Small intestine (tissue), 7 donors: ENCODE measurements at regions not wholly inside any gene's neighbourhood (a gene's known extent, or its start where the extent isn't known, plus 50 kb on each side); places are given as distances from the start of the nearest gene placed in this dataset.
A peak's percentile ranks its signal among the peaks of the same experiment; 100 is the strongest.

Experiments
- DNase-seq, 2 donors: peaks; one replicate each; pipeline versions ENCODE4 v3.0.0 to v3.0.0-alpha.2; 2013
- FAIRE-seq: peaks from 2 replicates; lab custom pipeline; 2012; peaks lifted over from hg19 to GRCh38; lab: Jason Lieb, UNC
- H3K27ac ChIP-seq, 3 donors: one replicate each; pipeline ENCODE4 v1.5.1; 2013; ENCODE audit warnings: low read length in 2 of 3, mild to moderate bottlenecking in 2 of 3, control low read depth in 1 of 3, inconsistent platforms in 1 of 3, low read depth in 1 of 3, moderate library complexity in 1 of 3
- H3K27me3 ChIP-seq, 3 donors: one replicate each; pipeline ENCODE4 v1.6.1; 2013; ENCODE audit warnings: low read length in 3 of 3, inconsistent platforms in 1 of 3; ENCODE audit not compliant: control insufficient read depth in 3 of 3, insufficient read depth in 3 of 3
- H3K36me3 ChIP-seq, 3 donors: one replicate each; pipeline ENCODE4 v1.6.1; 2013; ENCODE audit warnings: low read length in 3 of 3, inconsistent platforms in 1 of 3, low read depth in 1 of 3, mild to moderate bottlenecking in 1 of 3, moderate library complexity in 1 of 3; ENCODE audit not compliant: control insufficient read depth in 3 of 3, insufficient read depth in 2 of 3
- H3K4me1 ChIP-seq, 3 donors: one replicate each; pipeline ENCODE4 v1.6.1; 2013; ENCODE audit warnings: low read length in 2 of 3, inconsistent platforms in 1 of 3, low read depth in 1 of 3, mild to moderate bottlenecking in 1 of 3, moderate library complexity in 1 of 3; ENCODE audit not compliant: control insufficient read depth in 3 of 3, insufficient read depth in 2 of 3
- H3K4me3 ChIP-seq, 3 donors: one replicate each; pipeline ENCODE4 v1.5.1; 2013; ENCODE audit warnings: low read length in 3 of 3, control low read depth in 1 of 3, inconsistent platforms in 1 of 3, low read depth in 1 of 3, mild to moderate bottlenecking in 1 of 3, moderate library complexity in 1 of 3
- H3K9me3 ChIP-seq, 2 donors: one replicate each; pipeline ENCODE4 v1.6.1; 2013; ENCODE audit warnings: low read depth in 1 of 2, low read length in 1 of 2; ENCODE audit not compliant: control insufficient read depth in 2 of 2, insufficient read depth in 1 of 2
- WGBS, 3 donors: extraction: QIAGEN DNeasy Blood & Tissue Kit; methylation state at CpG; one replicate each; pipeline ENCODE4 v1.1.7; 2013; 5-methylcytosine and 5-hydroxymethylcytosine counted together
- donor health status: healthy with polysubstance abuse.
- donor health status: control.
- donor health status: control.
- donor health status: Bipolar disorder and iron deficiency.
- donor health status: healthy.

DNA sequence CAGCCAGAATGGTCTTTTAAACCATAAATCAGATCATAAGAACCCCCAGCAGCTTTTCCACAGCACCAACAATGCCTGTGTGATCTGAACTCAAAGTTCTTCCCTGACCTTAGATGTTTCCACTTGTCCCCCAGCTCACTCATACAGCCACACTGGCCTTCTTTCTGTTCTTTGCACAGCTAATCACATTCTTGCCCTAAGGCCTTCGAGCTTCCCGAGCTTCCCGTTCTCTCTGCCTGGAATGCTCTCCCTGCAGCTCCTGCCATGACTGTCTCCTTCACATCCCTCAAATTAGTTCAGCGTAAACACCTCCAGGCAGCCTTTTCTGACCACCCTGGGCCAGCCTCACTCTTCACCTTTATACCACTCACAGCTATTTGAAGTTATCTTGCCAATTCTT is 166.8 kb upstream of the NFE2L3 start:
- Histone ChIP-seq H3K4me1 (peaks cover 0 to 3% (median 0%) of the 10 kb centered on the region in 3 donors), H3K4me3 (no peak overlapping the region), H3K36me3 (no peaks in the 10 kb centered on the region), H3K9me3 (no peaks in the 10 kb centered on the region), H3K27ac (no peak overlapping the region), H3K27me3 (peaks cover 0 to 3% (median 0%) of the 10 kb centered on the region in 3 donors)
- WGBS, 3 donors: 81 to 85% (median 84%) methylated on average over 4 of the region's 4 CpGs
- DNase-seq (no peak), FAIRE-seq (no peak)

DNA sequence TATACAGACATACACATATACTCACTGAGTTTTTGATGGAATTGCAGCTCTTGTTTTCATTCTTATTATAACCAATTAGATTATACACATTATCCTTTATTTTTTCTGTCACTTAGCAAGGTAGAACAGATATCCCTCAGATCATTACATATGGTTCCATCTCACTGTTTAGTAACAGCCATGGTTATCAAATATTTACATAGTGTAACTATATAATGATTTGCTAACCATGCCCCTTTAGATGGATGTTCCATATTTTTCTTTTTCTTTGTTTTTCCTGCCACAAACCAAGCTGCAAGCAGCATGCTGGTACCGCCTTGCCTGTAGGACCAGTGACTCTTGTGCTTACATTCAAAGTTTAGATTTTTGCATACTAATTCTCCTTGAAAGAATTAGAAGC is 163.4 kb upstream of the NFE2L3 start:
- H3K4me1 ChIP-seq: peaks cover 0 to 3% (median 0%) of the 10 kb centered on the region in 3 donors
- no peaks in the 10 kb centered on the region for H3K27me3 ChIP-seq
- H3K27ac ChIP-seq: no peak overlapping the region
- no peak overlapping the region for H3K4me3 ChIP-seq
- H3K36me3 ChIP-seq: no peaks in the 10 kb centered on the region
- 39 to 73% (median 67%) methylated on average over 1 of the region's 1 CpG for WGBS, 3 donors
- no peaks in the 10 kb centered on the region for H3K9me3 ChIP-seq
- no peak for FAIRE-seq
- DNase-seq: no peak

DNA sequence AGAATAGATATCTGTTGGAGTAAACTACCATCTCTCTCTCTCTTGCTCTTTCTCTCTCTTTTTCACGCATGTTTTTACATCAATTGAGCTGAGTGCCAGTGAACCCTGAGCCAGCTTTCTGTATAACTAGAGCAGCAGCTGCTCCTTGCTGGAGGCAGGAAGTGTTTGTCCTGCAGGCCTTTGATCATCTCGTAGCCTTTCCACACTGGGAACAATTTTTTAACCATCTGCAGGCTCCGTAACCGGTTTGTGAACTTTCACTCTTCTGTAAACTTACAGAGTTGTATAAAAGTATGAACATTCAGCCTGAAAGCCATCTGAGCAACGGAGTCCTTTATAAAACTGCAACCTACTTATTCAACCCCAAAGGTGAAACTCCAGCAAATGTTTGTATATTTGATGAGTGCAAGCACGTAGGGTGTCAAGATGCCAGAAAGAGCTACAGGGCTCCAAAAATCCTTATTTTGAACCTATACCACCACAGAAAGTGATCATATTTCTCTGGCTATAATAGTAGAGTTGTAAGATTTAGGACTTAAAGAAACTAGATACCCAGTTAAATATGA is 162.8 kb upstream of the NFE2L3 start:
- H3K4me1 ChIP-seq: peaks cover 0 to 3% (median 0%) of the 10 kb centered on the region in 3 donors
- no peaks in the 10 kb centered on the region for H3K36me3 ChIP-seq
- peak; percentile 56 to 71 for DNase-seq
- H3K27ac ChIP-seq: no peak overlapping the region
- H3K9me3 ChIP-seq: no peaks in the 10 kb centered on the region
- 10 to 36% (median 26%) methylated on average over 6 of the region's 6 CpGs for WGBS, 3 donors
- no peak for FAIRE-seq
- no peak overlapping the region for H3K4me3 ChIP-seq
- no peaks in the 10 kb centered on the region for H3K27me3 ChIP-seq

DNA sequence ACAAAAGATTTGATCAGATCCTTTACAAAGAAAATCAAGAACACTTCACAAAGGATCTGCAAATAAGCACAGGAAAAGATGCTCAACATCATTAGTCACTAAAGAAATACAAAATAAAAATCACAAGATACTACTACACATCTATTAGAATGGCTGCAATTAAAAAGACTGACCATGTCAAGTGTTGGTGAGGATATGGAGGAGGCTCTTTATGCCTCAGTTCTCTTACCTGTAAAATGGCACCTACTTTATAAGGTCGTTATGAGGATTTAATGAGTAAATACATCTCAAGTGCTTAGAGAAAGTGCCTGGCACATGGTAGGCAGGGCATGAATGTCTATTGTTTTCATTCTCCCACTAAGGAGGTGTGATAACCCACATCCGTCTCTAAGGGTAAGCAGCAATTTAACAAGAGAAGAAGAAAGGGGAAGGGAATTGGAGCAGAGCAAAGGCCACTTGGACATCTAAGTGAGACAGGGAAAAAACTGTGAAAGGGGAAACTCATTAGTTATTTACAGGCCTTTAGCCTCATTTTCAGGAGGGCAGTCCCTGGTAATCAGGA is 157.5 kb upstream of the NFE2L3 start:
- H3K27ac ChIP-seq: peak overlapping the region in 1 of 3 donors; percentile 26
- no peak overlapping the region for H3K4me3 ChIP-seq
- H3K27me3 ChIP-seq: peaks cover 0 to 2% (median 0%) of the 10 kb centered on the region in 3 donors
- H3K36me3 ChIP-seq: no peaks in the 10 kb centered on the region
- no peaks in the 10 kb centered on the region for H3K9me3 ChIP-seq
- FAIRE-seq (no peak), DNase-seq (no peak)
- 32 to 67% (median 43%) methylated on average over 2 of the region's 2 CpGs for WGBS, 3 donors
- peaks cover 0 to 17% (median 3%) of the 10 kb centered on the region in 3 donors for H3K4me1 ChIP-seq

DNA sequence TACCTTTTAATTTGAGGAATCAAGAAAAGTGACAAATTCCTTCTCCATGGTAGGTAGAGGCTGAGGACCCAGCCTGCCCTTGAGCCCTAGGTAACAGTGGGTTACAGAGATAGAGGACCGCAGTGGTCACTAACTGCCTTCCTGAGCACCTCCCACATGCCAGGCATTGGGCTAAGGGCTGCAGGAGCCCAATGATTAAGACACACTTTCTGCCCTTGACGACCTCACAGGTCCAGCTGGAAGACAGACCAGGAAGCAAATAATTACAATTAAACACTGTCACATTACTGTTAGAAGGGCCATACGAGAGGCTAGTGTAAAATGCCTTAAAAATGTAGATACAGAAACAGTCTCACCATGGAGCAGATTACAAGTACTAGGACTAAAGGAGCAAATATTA is 156.8 kb upstream of the NFE2L3 start:
- 19 to 51% (median 28%) methylated on average over 3 of the region's 3 CpGs for WGBS, 3 donors
- H3K4me1 ChIP-seq: peaks cover 0 to 17% (median 3%) of the 10 kb centered on the region in 3 donors
- H3K27ac ChIP-seq: peak overlapping the region in 1 of 3 donors; percentile 26
- FAIRE-seq (no peak), DNase-seq (peak in 1 of 2 donors; percentile 34)
- H3K27me3 ChIP-seq: peaks cover 0 to 2% (median 0%) of the 10 kb centered on the region in 3 donors
- no peak overlapping the region for H3K4me3 ChIP-seq
- no peaks in the 10 kb centered on the region for H3K36me3 ChIP-seq
- no peaks in the 10 kb centered on the region for H3K9me3 ChIP-seq

DNA sequence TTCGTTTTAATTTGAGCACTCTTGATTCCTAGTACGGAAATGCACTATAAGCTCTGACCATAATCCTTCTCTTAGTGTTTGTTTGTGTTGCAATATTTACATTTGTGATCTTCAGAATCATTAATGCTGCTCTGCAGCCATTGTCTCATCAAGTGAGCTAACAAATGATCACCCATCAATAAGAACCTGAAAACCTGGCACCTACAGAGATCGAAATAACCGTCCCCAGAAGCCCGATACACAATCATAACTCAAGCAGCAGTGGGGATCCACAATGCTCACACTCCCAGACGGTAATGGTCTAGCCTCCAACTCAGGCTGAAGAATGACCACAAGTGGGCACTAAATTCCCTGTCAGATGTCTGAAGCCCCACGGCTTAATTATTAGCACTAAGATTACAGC is 156.0 kb upstream of the NFE2L3 start:
- FAIRE-seq (no peak), DNase-seq (peak; percentile 50 to 52)
- WGBS, 3 donors: 19 to 48% (median 37%) methylated on average over 7 of the region's 7 CpGs
- peaks cover 0 to 17% (median 3%) of the 10 kb centered on the region in 3 donors for H3K4me1 ChIP-seq
- H3K4me3 ChIP-seq: no peak overlapping the region
- H3K27ac ChIP-seq: peak overlapping the region in 1 of 3 donors; percentile 35
- H3K27me3 ChIP-seq: peaks cover 0 to 2% (median 0%) of the 10 kb centered on the region in 3 donors
- H3K36me3 ChIP-seq: no peaks in the 10 kb centered on the region
- no peaks in the 10 kb centered on the region for H3K9me3 ChIP-seq

DNA sequence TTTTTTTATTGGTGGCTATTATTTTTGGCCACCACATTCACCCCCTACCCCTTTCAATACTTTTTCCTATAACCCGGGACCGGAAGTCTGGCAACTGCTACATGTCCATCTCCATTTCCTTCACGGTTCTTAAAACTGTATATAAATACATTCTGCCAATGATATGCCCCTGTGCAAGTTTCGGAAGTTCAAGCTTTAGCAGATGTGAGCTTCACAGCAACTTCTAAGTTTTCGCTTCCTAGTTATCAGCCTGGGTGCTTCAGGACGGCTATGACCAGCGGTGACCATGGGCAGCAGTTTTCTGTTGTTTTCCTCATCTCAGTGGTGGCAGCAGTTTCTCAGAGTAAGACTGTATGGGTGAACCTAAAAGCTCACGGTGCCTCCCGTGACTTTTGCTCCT is 153.5 kb upstream of the NFE2L3 start:
- H3K4me3 ChIP-seq: no peak overlapping the region
- peaks cover 2 to 20% (median 3%) of the 10 kb centered on the region in 3 donors for H3K4me1 ChIP-seq
- no peaks in the 10 kb centered on the region for H3K36me3 ChIP-seq
- WGBS, 3 donors: 81 to 91% (median 85%) methylated on average over 9 of the region's 9 CpGs
- DNase-seq: no peak
- peaks cover 0 to 2% (median 0%) of the 10 kb centered on the region in 3 donors for H3K27me3 ChIP-seq
- no peak overlapping the region for H3K27ac ChIP-seq
- H3K9me3 ChIP-seq: no peaks in the 10 kb centered on the region
- FAIRE-seq: no peak

DNA sequence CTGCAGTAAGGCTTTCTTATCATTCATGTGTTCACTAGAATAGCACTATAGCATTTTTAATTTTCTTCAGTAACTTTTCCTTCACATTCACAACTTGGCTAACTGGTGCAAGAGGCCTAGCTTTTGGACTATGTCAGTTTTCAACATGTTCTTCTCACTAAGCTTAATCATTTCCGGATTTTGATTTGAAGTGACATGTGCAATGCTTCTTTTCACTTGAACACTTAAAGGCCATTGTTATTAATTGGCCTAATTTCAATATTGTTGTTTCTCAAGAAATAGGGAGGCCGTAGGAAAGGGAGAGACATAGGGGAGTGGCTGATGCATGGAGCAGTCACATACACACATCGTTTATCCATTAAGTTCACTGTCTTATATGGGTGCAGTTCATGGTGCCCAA is 151.2 kb upstream of the NFE2L3 start:
- Histone ChIP-seq H3K27me3 (no peaks in the 10 kb centered on the region), H3K4me1 (peaks cover 0 to 19% (median 2%) of the 10 kb centered on the region in 3 donors), H3K36me3 (no peaks in the 10 kb centered on the region), H3K27ac (no peak overlapping the region), H3K4me3 (no peak overlapping the region), H3K9me3 (no peaks in the 10 kb centered on the region)
- WGBS, 3 donors: 26 to 71% (median 37%) methylated on average over 3 of the region's 3 CpGs
- FAIRE-seq (no peak), DNase-seq (no peak)
